ENCODE measurements at regions not wholly inside any gene's neighbourhood (a gene's known extent, or its start where the extent isn't known, plus 50 kb on each side); places are given as distances from the start of the nearest gene placed in this dataset.

DNA sequence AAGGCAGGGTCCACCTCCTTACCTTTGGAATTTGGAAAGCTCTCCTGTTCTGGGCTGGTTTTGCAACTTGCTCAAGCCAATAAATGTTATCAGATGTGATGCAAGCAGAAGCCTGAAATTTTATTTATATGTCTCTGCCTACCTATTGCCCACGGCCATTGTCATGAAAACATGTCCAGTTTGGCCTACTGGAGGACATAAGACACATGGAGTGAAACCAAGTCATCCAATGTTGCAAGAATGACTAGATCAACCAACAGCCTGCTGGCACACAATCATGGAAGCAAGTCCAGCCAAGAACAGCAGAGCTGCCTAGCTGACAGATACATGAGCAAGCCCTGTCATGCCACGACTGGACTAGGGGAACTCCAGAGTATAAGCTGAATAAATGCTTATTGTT lies 56.7 kb upstream of the IRAK1BP1 start:
- no peak for DNase-seq

All from NCI-H2081 treated with DMSO at 0.1 percent for 48 hours (cell line).